ENCODE measurements at regions not wholly inside any gene's neighbourhood (a gene's known extent, or its start where the extent isn't known, plus 50 kb on each side); places are given as distances from the start of the nearest gene placed in this dataset.

DNA sequence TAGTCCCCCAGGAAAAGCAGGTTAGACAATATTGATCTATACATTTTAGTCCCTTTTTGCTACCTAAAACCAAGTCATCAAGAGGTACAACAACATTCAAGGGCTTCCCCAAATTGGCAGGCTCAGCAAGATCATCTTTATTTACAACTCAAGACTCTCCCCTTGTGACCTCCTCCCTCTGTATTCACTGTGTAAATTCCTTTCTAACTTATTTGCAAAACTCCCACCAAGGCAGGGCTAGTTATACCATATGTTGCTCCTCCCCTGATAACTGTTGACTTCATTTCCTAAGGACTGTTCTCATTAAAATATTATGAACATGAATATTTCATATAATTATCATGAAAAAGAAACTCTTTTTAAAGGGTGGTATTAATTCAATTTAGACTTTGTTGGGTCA, 275.6 kb downstream of the DTHD1 start:
- no peaks in the 10 kb centered on the region for H3K4me1 ChIP-seq

DNA sequence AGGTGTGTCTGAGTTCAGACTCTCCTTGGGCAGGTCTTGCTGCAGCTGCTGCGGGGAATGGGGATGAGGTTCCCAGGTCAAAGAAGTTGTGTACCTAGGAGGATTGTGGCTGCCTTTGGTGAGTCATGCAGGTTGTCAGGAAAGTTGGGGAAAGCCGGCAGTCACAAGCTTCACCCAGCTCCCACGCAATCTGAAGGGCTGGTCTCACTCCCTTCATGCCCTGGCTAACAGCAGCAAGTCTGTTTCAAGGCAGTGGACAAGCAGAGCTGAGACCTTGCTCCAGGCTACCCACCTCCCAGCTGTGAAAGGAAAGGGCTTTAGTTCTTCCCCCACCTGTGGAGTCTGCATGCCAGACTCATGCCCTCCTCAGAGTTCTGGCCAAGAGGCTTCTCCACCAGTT, 287.2 kb downstream of the DTHD1 start:
- no peaks in the 10 kb centered on the region for H3K36me3 ChIP-seq
- no peak for DNase-seq
- no peaks in the 10 kb centered on the region for H3K4me1 ChIP-seq
- H3K27me3 ChIP-seq = no peaks in the 10 kb centered on the region
- WGBS, 5 donors = 0 to 74% (median 64%) methylated on average over 1 to 3 of the region's 3 CpGs
- peaks cover 0 to 3% (median 0%) of the 10 kb centered on the region in 4 donors for H3K9me3 ChIP-seq
- H3K27ac ChIP-seq = no peak overlapping the region
- intact Hi-C loops (cut with DNase I; ENCODE audit: low total_unique reads) = no loop called here
- TF ChIP-seq, protein P1, sequence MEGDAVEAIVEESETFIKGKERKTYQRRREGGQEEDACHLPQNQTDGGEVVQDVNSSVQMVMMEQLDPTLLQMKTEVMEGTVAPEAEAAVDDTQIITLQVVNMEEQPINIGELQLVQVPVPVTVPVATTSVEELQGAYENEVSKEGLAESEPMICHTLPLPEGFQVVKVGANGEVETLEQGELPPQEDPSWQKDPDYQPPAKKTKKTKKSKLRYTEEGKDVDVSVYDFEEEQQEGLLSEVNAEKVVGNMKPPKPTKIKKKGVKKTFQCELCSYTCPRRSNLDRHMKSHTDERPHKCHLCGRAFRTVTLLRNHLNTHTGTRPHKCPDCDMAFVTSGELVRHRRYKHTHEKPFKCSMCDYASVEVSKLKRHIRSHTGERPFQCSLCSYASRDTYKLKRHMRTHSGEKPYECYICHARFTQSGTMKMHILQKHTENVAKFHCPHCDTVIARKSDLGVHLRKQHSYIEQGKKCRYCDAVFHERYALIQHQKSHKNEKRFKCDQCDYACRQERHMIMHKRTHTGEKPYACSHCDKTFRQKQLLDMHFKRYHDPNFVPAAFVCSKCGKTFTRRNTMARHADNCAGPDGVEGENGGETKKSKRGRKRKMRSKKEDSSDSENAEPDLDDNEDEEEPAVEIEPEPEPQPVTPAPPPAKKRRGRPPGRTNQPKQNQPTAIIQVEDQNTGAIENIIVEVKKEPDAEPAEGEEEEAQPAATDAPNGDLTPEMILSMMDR (IDR thresholded peaks at IDR 0.05) = no peak
- no peak for TF ChIP-seq EP300 (IDR thresholded peaks at IDR 0.05)
- no peak for TF ChIP-seq POLR2AphosphoS5 (IDR thresholded peaks at IDR 0.05)
- TF ChIP-seq POLR2A (IDR thresholded peaks at IDR 0.05) = no peak
- H3K4me3 ChIP-seq = no peak overlapping the region

More for the DNA sequence above, 275.6 kb downstream of the DTHD1 start:
- Histone ChIP-seq H3K4me3 (no peak overlapping the region), H3K9me3 (no peaks in the 10 kb centered on the region), H3K27me3 (no peaks in the 10 kb centered on the region), H3K36me3 (no peaks in the 10 kb centered on the region), H3K27ac (no peak overlapping the region)
- TF ChIP-seq POLR2AphosphoS5 (IDR thresholded peaks at IDR 0.05) (no peak), POLR2A (IDR thresholded peaks at IDR 0.05) (no peak), EP300 (IDR thresholded peaks at IDR 0.05) (no peak)
- intact Hi-C loops (cut with DNase I; ENCODE audit: low total_unique reads) = no loop called here
- DNase-seq = no peak

DNA sequence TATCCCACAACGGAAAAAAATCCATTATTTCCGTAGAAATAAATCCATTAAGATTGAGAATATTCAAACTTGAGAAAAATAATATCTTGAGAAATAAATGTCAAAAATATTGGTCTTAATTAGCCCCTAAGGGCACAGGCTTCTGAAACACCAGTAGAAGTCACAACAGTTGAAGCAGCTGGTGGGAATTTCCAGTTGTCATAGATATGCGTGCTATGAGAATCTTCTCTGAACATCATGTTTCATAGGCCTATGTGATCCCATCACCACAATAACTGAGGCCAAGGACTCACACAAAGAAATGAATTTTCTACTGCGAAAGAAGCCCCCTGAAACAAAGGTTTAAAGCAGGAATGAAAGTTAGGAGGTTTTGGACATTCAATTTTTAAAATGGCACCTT, 292.0 kb downstream of the DTHD1 start:
- Histone ChIP-seq H3K4me1 (no peaks in the 10 kb centered on the region), H3K27ac (no peak overlapping the region), H3K27me3 (no peaks in the 10 kb centered on the region), H3K36me3 (no peaks in the 10 kb centered on the region), H3K9me3 (peaks cover 0 to 29% (median 11%) of the 10 kb centered on the region in 4 donors), H3K4me3 (no peak overlapping the region)
- WGBS, 5 donors = 80 to 95% (median 87%) methylated on average over 4 of the region's 4 CpGs
- intact Hi-C loops (cut with DNase I; ENCODE audit: low total_unique reads) = no loop called here
- DNase-seq = no peak
- no peak for TF ChIP-seq POLR2AphosphoS5 (IDR thresholded peaks at IDR 0.05)
- TF ChIP-seq EP300 (IDR thresholded peaks at IDR 0.05) = no peak
- TF ChIP-seq, protein P1 (IDR thresholded peaks at IDR 0.05) = no peak
- TF ChIP-seq POLR2A (IDR thresholded peaks at IDR 0.05) = no peak

GRCh38 chr4:36574816-36575215, 293.4 kb downstream of the DTHD1 start:
- peaks cover 0 to 26% (median 11%) of the 10 kb centered on the region in 4 donors for H3K9me3 ChIP-seq
- TF ChIP-seq, protein P1 (IDR thresholded peaks at IDR 0.05) = no peak
- no peak for TF ChIP-seq EP300 (IDR thresholded peaks at IDR 0.05)
- no peak for TF ChIP-seq POLR2A (IDR thresholded peaks at IDR 0.05)
- no peak for TF ChIP-seq POLR2AphosphoS5 (IDR thresholded peaks at IDR 0.05)
- intact Hi-C loops (cut with DNase I; ENCODE audit: low total_unique reads) = no loop called here
- no peaks in the 10 kb centered on the region for H3K36me3 ChIP-seq
- DNase-seq = no peak
- no peaks in the 10 kb centered on the region for H3K27me3 ChIP-seq
- H3K4me3 ChIP-seq = no peak overlapping the region
- H3K27ac ChIP-seq = no peak overlapping the region
- WGBS, 5 donors = 80 to 100% (median 95%) methylated on average over 1 of the region's 1 CpG
- no peaks in the 10 kb centered on the region for H3K4me1 ChIP-seq

DNA sequence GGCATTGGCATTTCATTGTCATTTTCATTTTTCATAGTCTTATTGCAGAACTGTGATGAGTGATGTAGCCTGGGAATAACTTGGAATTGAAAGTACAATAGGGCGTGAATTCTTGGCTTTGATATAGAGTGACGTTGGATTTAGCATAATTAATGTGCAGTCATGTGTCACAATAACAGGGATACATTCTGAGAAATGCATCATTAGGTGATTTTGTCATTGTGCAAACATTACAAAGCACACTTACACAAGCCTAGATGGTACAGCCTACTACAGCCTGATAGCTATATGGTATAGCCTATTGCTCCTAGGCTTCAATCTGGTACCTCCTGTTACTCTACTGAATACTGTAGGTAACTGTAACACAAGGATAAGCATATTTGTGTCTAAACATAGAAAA, 300.8 kb downstream of the DTHD1 start:
- no peak for TF ChIP-seq POLR2A (IDR thresholded peaks at IDR 0.05)
- TF ChIP-seq EP300 (IDR thresholded peaks at IDR 0.05) = no peak
- TF ChIP-seq, protein P1 (IDR thresholded peaks at IDR 0.05) = no peak
- TF ChIP-seq POLR2AphosphoS5 (IDR thresholded peaks at IDR 0.05) = no peak
- H3K4me3 ChIP-seq = no peak overlapping the region
- intact Hi-C loops (cut with DNase I; ENCODE audit: low total_unique reads) = no loop called here

More for the DNA sequence above, 300.8 kb downstream of the DTHD1 start:
- DNase-seq = no peak
- Histone ChIP-seq H3K27ac (no peak overlapping the region), H3K36me3 (no peaks in the 10 kb centered on the region), H3K27me3 (no peaks in the 10 kb centered on the region), H3K9me3 (peaks cover 0 to 1% (median under 1%) of the 10 kb centered on the region in 4 donors), H3K4me1 (no peaks in the 10 kb centered on the region)
- 66 to 84% (median 82%) methylated on average over 2 of the region's 2 CpGs for WGBS, 5 donors

All from stomach (tissue), 8 donors.